ENCODE measurements at regions not wholly inside any gene's neighbourhood (a gene's known extent, or its start where the extent isn't known, plus 50 kb on each side); places are given as distances from the start of the nearest gene placed in this dataset.

DNA sequence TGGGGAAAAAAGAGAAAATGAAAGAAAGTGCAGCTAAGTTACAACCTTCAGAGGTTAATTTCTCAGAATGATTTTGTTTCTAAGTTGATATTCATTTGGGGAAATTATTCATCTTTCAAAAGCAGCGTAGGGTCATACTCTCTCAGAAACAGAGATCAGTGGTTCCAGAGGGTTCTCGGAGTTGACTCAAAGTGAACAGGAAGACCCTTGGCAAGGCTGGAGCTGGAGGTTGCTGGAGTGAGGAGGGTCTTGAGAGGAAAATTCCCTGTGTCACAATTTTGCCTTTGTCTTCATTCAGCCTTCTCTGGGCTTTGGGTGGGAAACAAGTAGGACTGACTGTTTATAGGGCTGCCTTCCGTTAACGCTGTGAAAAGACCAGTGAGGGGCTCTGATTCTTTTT lies 168.2 kb downstream of the ICOS start:
- TF ChIP-seq, protein P1, sequence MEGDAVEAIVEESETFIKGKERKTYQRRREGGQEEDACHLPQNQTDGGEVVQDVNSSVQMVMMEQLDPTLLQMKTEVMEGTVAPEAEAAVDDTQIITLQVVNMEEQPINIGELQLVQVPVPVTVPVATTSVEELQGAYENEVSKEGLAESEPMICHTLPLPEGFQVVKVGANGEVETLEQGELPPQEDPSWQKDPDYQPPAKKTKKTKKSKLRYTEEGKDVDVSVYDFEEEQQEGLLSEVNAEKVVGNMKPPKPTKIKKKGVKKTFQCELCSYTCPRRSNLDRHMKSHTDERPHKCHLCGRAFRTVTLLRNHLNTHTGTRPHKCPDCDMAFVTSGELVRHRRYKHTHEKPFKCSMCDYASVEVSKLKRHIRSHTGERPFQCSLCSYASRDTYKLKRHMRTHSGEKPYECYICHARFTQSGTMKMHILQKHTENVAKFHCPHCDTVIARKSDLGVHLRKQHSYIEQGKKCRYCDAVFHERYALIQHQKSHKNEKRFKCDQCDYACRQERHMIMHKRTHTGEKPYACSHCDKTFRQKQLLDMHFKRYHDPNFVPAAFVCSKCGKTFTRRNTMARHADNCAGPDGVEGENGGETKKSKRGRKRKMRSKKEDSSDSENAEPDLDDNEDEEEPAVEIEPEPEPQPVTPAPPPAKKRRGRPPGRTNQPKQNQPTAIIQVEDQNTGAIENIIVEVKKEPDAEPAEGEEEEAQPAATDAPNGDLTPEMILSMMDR (IDR thresholded peaks at IDR 0.05; ENCODE audit: low read depth, low read length): no peak

DNA sequence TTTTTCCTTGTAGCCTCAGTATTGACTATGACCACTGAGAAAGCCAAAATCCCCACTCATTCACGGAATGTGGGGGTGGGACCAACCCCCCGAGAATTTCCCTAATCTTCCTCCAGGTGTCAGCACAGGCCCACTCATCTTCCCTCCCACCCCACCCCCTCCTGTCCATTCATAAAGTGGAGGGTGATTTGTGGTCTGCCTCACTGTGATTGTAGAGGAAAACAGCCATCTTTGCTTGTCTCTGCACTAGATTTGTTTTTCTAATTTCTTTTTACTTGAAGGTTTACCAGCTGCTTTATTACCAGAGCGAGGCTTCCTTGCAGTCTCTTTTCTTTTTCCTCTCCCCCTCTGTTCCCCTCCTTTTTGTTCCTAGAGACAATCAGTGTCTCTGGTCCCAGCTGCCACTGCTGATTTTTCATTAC lies 171.8 kb downstream of the ICOS start:
- no peak for DNase-seq (ENCODE audit: extremely low read depth, low read depth)

More for the DNA sequence above, 168.2 kb downstream of the ICOS start:
- no peak for DNase-seq (ENCODE audit: extremely low read depth, low read depth)

DNA sequence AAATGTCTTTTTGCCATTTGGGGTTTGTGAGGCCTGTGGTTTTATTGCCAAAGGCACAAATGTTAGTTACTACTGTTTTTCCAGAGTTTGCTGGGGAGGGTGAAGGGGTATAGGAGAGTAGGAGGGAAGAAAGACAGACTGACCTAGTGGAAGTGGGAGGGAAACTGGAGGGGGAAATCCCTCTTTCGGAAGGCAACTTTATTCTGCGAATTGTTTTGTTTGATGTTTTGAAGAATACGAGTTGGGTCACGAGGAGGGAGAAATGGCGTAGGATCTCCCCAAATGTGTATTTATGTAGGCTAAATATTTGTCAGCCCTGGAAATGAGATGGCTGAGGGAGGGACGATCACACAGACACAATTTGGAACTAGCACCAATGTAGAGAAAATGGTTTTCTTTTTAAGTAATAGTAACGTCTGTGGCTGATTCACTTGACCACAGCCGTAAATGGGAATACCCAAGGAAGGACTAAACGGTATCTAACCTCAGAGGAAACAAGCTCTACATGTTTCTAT lies 172.3 kb downstream of the ICOS start:
- DNase-seq (ENCODE audit: extremely low read depth, low read depth): no peak
- TF ChIP-seq, protein P1 (IDR thresholded peaks at IDR 0.05; ENCODE audit: low read depth, low read length): no peak

More for the DNA sequence above, 171.8 kb downstream of the ICOS start:
- TF ChIP-seq, protein P1 (IDR thresholded peaks at IDR 0.05; ENCODE audit: low read depth, low read length): peak; percentile 23

DNA sequence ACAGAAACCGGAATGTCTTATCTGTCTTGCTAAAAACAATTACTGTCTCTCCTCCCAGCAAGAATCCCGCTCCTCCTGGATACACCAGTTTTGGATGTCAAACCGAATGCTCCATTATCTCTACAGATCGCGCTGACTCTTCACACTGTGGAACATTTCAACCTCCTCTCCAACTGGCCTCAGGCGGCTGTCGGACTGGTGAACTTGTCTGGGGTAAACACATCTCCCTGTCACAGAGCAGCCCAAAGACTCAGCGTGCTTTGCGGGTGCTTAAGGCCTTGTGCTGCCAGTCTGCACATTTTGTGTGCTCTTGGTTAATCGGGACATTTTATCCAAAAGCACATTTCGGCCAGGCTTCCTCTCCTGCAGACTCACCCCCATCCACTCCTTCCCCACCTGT lies 173.1 kb downstream of the ICOS start:
- TF ChIP-seq, protein P1 (IDR thresholded peaks at IDR 0.05; ENCODE audit: low read depth, low read length): no peak
- no peak for DNase-seq (ENCODE audit: extremely low read depth, low read depth)

DNA sequence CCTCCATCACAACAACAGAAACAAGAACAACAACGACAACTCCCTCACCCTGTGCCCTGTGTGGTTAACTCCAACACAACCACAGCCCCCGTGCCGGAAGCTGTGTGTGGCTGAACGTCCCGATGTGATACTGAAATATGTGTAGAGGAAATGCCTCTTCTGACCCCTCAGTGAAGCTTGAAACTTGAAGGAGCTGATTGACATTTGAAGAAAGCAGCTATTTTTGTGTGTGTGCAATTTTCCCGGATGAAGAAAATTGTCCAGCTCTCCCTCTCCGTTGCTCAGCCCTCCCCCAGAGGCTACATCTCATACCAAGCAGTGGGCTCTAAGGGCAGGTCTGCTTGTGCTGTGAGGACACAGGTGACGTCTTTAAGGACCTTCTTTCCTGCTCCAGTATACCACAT lies 173.8 kb downstream of the ICOS start:
- no peak for DNase-seq (ENCODE audit: extremely low read depth, low read depth)
- TF ChIP-seq, protein P1 (IDR thresholded peaks at IDR 0.05; ENCODE audit: low read depth, low read length): no peak

DNA sequence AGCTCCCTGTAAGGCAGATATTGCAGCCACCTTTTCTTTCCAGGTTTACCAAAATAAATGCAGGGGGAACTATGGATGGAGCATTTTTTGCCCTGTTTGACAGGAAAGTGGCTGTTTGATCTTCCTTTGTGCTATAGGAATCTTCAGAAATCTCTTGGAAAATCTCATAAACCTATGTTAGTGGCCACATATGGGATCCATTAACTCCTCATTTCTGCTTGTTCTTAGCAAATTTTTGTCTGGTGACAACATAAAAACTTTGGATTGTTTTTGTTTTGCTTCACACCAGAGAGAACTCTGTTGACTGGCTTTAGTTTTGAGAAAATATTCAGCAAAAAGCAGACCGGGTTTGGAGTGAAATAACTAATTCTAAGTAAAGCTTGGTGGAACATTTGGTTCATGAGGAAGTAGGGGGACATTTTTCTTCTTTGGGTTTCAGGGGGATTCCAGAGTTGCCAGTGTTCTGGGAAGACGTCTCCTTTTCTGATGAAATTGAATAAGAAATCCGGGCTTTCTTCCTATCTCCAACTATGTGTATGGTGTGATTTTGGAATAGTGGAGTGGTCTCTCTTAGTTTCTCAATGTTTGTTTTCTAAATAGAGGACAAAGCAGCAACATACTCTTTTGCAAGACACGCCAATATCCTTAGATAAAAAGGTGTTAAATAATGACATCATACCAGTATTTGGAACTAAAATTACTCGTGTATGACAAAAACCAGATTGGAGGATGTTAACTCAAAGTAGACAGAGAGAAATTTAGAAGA lies 174.4 kb downstream of the ICOS start:
- TF ChIP-seq, protein P1 (IDR thresholded peaks at IDR 0.05; ENCODE audit: low read depth, low read length): no peak
- no peak for DNase-seq (ENCODE audit: extremely low read depth, low read depth)

DNA sequence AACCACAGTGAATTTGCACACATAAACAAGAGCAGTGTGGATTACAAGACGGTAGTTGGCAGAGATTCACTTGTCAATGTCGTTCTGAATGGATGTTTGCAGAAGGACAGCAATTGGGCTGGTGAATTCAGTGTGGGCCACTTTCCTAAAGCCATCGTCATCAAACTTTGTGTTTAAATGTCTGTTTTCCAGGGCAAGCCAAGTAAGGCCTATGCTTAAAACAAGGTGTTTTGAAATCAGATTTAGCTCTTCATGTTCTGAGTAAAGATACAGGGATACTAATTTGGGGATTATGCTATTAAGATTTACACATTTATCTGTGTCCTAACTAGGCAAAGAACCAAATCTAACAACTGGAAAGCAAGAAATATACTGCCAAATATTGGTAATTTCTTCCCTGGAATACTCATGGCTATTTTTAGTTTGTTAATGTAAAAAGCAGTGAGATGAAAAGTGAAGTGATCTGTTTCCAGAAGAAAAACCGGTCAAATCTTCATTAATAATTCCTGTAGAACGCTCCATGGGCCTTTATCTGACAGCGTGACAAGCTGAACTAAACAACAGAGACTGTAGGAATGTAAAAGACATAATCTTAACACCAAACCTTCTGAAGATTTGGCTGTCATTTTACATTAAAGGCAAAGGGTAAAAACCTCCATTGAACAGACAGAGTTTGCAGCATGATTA lies 175.7 kb downstream of the ICOS start:
- no peak for DNase-seq (ENCODE audit: extremely low read depth, low read depth)
- TF ChIP-seq, protein P1 (IDR thresholded peaks at IDR 0.05; ENCODE audit: low read depth, low read length): no peak

Data from AG09319 (cell line).